HFFc6 (cell line): ENCODE measurements at regions not wholly inside any gene's neighbourhood (a gene's known extent, or its start where the extent isn't known, plus 50 kb on each side); places are given as distances from the start of the nearest gene placed in this dataset.

Experiments used
- DNase-seq: peaks from one replicate; pipeline ENCODE4 v3.0.0-alpha.2; 2018
- H3K27ac Mint-ChIP-seq: 2 replicates; pipeline ENCODE4 v1.8.0; 2020; ENCODE audit warnings: mild to moderate bottlenecking, mixed read lengths
- H3K27me3 Mint-ChIP-seq: 2 replicates; pipeline ENCODE4 v1.8.0; 2021; ENCODE audit warnings: mild to moderate bottlenecking, moderate library complexity, mixed read lengths; ENCODE audit not compliant: insufficient read depth
- H3K36me3 Mint-ChIP-seq: 2 replicates; pipeline ENCODE4 v1.8.0; 2021; ENCODE audit warnings: low read depth, mixed read lengths
- H3K4me1 Mint-ChIP-seq: 2 replicates; pipeline ENCODE4 v1.8.0; 2020; ENCODE audit warnings: low read depth, mixed read lengths
- H3K4me3 Mint-ChIP-seq: 2 replicates; pipeline ENCODE4 v1.8.0; 2020; ENCODE audit warnings: mild to moderate bottlenecking, moderate library complexity, mixed read lengths
- H3K9me3 Mint-ChIP-seq: 2 replicates; pipeline ENCODE4 v1.8.0; 2020; ENCODE audit warnings: mild to moderate bottlenecking, mixed read lengths
- CTCF ChIP-seq: fragments of 200-600 bp; sonication (generic); IDR thresholded peaks from 2 replicates; pipeline ENCODE4 v1.5.0; 2021; ENCODE audit warnings: antibody characterized with exemption, mild to moderate bottlenecking

DNA sequence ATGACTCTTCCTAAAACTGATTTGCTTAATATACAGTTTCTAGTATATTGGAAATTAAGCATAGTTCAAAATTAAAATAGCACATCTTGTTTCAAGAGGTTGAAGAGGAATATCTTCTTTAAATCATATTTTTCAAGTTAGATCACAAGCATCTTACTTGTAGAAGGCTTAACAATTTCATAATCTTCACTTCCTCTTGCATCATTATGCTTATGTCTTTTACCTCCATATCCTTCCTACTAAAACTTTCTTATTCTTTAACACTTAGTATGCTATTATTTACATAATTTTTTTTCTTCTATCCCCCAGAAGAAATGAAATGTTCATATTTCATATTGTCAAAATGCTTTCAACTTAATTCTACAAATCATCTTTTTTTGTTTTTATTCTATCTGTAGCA, 1354.9 kb upstream of the TMEFF2 start:
- DNase-seq: no peak
- H3K27me3 Mint-ChIP-seq: no peaks in the 10 kb centered on the region
- H3K36me3 Mint-ChIP-seq: no peaks in the 10 kb centered on the region
- H3K9me3 Mint-ChIP-seq: peaks cover 32% of the 10 kb centered on the region
- H3K4me3 Mint-ChIP-seq: no peak overlapping the region
- no peak overlapping the region for H3K27ac Mint-ChIP-seq
- H3K4me1 Mint-ChIP-seq: no peaks in the 10 kb centered on the region
- no peak for TF ChIP-seq CTCF

- DNase-seq: no peak
- no peaks in the 10 kb centered on the region for H3K36me3 Mint-ChIP-seq
- H3K9me3 Mint-ChIP-seq: peaks cover 46% of the 10 kb centered on the region
- H3K27me3 Mint-ChIP-seq: no peaks in the 10 kb centered on the region
- no peak overlapping the region for H3K27ac Mint-ChIP-seq
- no peaks in the 10 kb centered on the region for H3K4me1 Mint-ChIP-seq
- no peak for TF ChIP-seq CTCF
- H3K4me3 Mint-ChIP-seq: no peak overlapping the region
These were observed 1348.0 kb upstream of the TMEFF2 start for GRCh38 chr2:193542762-193543161.

GRCh38 chr2:193539188-193539587, 1344.5 kb upstream of the TMEFF2 start:
- TF ChIP-seq CTCF: no peak
- Mint-ChIP-seq H3K27me3 (no peaks in the 10 kb centered on the region), H3K9me3 (peaks cover 19% of the 10 kb centered on the region), H3K36me3 (no peaks in the 10 kb centered on the region), H3K4me1 (no peaks in the 10 kb centered on the region), H3K4me3 (no peak overlapping the region), H3K27ac (no peak overlapping the region)
- DNase-seq: no peak

DNA sequence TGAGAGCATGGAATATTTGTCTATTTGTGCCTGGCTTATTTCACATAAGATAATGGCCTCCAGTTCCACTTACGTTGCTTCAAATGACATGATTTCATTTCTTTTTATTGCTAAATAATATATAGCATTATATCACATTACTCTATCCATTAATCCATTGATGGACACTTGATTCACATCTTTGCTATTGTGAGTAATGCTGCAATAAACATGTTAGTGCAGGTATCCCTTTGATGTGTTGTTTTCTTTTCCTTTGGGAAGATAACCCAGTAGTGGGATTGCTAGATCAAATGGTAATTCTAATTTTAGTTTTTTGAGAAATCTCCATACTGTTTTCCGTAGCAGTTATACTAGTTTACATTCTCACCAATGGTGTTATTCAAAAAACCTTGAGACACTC, 1343.3 kb upstream of the TMEFF2 start:
- Mint-ChIP-seq H3K36me3 (no peaks in the 10 kb centered on the region), H3K27me3 (no peaks in the 10 kb centered on the region), H3K4me3 (no peak overlapping the region), H3K27ac (no peak overlapping the region), H3K9me3 (peaks cover 19% of the 10 kb centered on the region), H3K4me1 (no peaks in the 10 kb centered on the region)
- no peak for DNase-seq
- no peak for TF ChIP-seq CTCF

- Mint-ChIP-seq H3K27me3 (no peaks in the 10 kb centered on the region), H3K36me3 (no peaks in the 10 kb centered on the region), H3K4me3 (no peak overlapping the region), H3K27ac (no peak overlapping the region), H3K9me3 (peaks cover 19% of the 10 kb centered on the region), H3K4me1 (no peaks in the 10 kb centered on the region)
- no peak for TF ChIP-seq CTCF
- no peak for DNase-seq
These were observed 1342.8 kb upstream of the TMEFF2 start for GRCh38 chr2:193537531-193537930.

GRCh38 chr2:193528458-193528857, 1333.7 kb upstream of the TMEFF2 start:
- H3K9me3 Mint-ChIP-seq: peaks cover 22% of the 10 kb centered on the region
- no peaks in the 10 kb centered on the region for H3K4me1 Mint-ChIP-seq
- no peak for TF ChIP-seq CTCF
- DNase-seq: no peak
- H3K27ac Mint-ChIP-seq: no peak overlapping the region
- no peaks in the 10 kb centered on the region for H3K36me3 Mint-ChIP-seq
- no peak overlapping the region for H3K4me3 Mint-ChIP-seq
- no peaks in the 10 kb centered on the region for H3K27me3 Mint-ChIP-seq
